H1 (cell line): ENCODE measurements at regions not wholly inside any gene's neighbourhood (a gene's known extent, or its start where the extent isn't known, plus 50 kb on each side); places are given as distances from the start of the nearest gene placed in this dataset.
A peak's percentile ranks its signal among the peaks of the same experiment; 100 is the strongest.

ENCODE experiments used
- CTCF ChIA-PET: fragments of 300-600 bp; sonication (Branson Sonifier 250); formaldehyde crosslinking; loops from one replicate; lab custom pipeline; 2021; ENCODE audit not compliant: partially characterized antibody; lab: Charles Lee
- POLR2A ChIA-PET: fragments of 300-600 bp; sonication (Branson Sonifier 250); formaldehyde crosslinking; loops from one replicate; lab custom pipeline; 2021; ENCODE audit warnings: inconsistent platforms; ENCODE audit not compliant: partially characterized antibody; lab: Charles Lee
- DNase-seq, 2 experiments: peaks; one replicate each; pipeline versions ENCODE4 v3.0.0 to v3.0.0-alpha.2; 2010 to 2022; ENCODE audit warnings: low spot score in 2 of 2, low read depth in 1 of 2, mixed read lengths in 1 of 2
- FAIRE-seq: peaks from 2 replicates; lab custom pipeline; 2011; peaks lifted over from hg19 to GRCh38; lab: Jason Lieb, UNC
- H2AFZ ChIP-seq: 2 replicates; pipeline ENCODE4 v1.8.1; 2012; ENCODE audit warnings: low read length, inconsistent platforms
- H2AK5ac ChIP-seq: 2 replicates; pipeline ENCODE4 v1.6.1; 2013; ENCODE audit warnings: low read depth, low read length
- H2BK120ac ChIP-seq: replicated peaks from 2 replicates; pipeline ENCODE3; 2013; ENCODE audit warnings: low read depth, low read length, inconsistent platforms
- H2BK12ac ChIP-seq: 2 replicates; pipeline ENCODE4 v1.6.1; 2013; ENCODE audit warnings: low read depth, low read length
- H2BK15ac ChIP-seq: 2 replicates; pipeline ENCODE4 v1.6.1; 2013; ENCODE audit warnings: low read length
- H2BK20ac ChIP-seq: 2 replicates; pipeline ENCODE4 v1.6.1; 2013; ENCODE audit warnings: low read length
- H2BK5ac ChIP-seq: 2 replicates; pipeline ENCODE4 v1.6.1; 2013; ENCODE audit warnings: low read depth, low read length
- H3K14ac ChIP-seq: 2 replicates; pipeline ENCODE4 v1.6.1; 2013; ENCODE audit warnings: inconsistent platforms; ENCODE audit not compliant: insufficient read length
- H3K18ac ChIP-seq: 2 replicates; pipeline ENCODE4 v1.6.1; 2013; ENCODE audit warnings: low read length; ENCODE audit errors: extremely low read depth
- H3K23ac ChIP-seq: 2 replicates; pipeline ENCODE4 v1.6.1; 2013; ENCODE audit warnings: inconsistent platforms; ENCODE audit not compliant: insufficient read length
- H3K23me2 ChIP-seq: 2 replicates; pipeline ENCODE4 v1.6.1; 2013; ENCODE audit warnings: low read depth, low read length
- H3K27ac ChIP-seq: 2 replicates; pipeline ENCODE4 v1.6.1; 2011; ENCODE audit warnings: low read depth, low read length, inconsistent platforms
- H3K27me3 ChIP-seq, 4 experiments: replicated peaks in 1 of 4; 1 replicate in 1 of 4; 2 replicates in 3 of 4; pipeline versions ENCODE4 v1.6.1 to v1.8.1; 2011 to 2013; ENCODE audit warnings: low read length in 3 of 4, mild to moderate bottlenecking in 3 of 4, inconsistent platforms in 2 of 4, mixed read lengths in 2 of 4, moderate library complexity in 1 of 4; ENCODE audit not compliant: control insufficient read depth in 3 of 4, insufficient read depth in 3 of 4; ENCODE audit errors: extremely low read depth in 1 of 4
- H3K36me3 ChIP-seq, 4 experiments: 2 replicates each; pipeline versions ENCODE4 v1.6.1 to v1.8.1; 2011 to 2013; ENCODE audit warnings: mild to moderate bottlenecking in 4 of 4, low read length in 3 of 4, moderate library complexity in 2 of 4, control low read depth in 1 of 4, inconsistent platforms in 1 of 4; ENCODE audit not compliant: insufficient read depth in 4 of 4, control insufficient read depth in 2 of 4
- H3K4ac ChIP-seq: replicated peaks from 2 replicates; pipeline ENCODE3; 2013; ENCODE audit warnings: low read length, low read depth, mixed read lengths, inconsistent platforms; ENCODE audit not compliant: insufficient read length
- H3K4me1 ChIP-seq, 4 experiments: replicated peaks in 1 of 4; 1 replicate in 1 of 4; 2 replicates in 3 of 4; pipeline versions ENCODE4 v1.6.1 to v1.8.1; 2011 to 2013; ENCODE audit warnings: low read length in 3 of 4, inconsistent platforms in 2 of 4, mixed read lengths in 1 of 4; ENCODE audit not compliant: insufficient read depth in 4 of 4, control insufficient read depth in 3 of 4
- H3K4me2 ChIP-seq, 2 experiments: 2 replicates each; pipeline versions ENCODE4 v1.6.1 to v1.8.1; 2011 to 2013; ENCODE audit warnings: low read depth in 2 of 2, low read length in 2 of 2, control low read depth in 1 of 2, inconsistent platforms in 1 of 2, mild to moderate bottlenecking in 1 of 2; ENCODE audit not compliant: insufficient read depth in 1 of 2
- H3K4me3 ChIP-seq, 4 experiments: fragments of 200-600, 300-600 bp in 1 of 4; sonication (generic), shearing (Covaris generic), sonication (Bioruptor Twin) in 1 of 4; 2 replicates each; pipeline versions ENCODE4 v1.5.1 to v1.8.1; 2011 to 2016; ENCODE audit warnings: low read length in 4 of 4, low read depth in 3 of 4, control low read depth in 2 of 4, inconsistent platforms in 2 of 4, mild to moderate bottlenecking in 2 of 4, mixed read lengths in 1 of 4, moderate library complexity in 1 of 4; ENCODE audit not compliant: insufficient read depth in 2 of 4; ENCODE audit errors: extremely low read depth in 1 of 4
- H3K56ac ChIP-seq: replicated peaks from 2 replicates; pipeline ENCODE3; 2013; ENCODE audit warnings: low read depth, mild to moderate bottlenecking, mixed read lengths, low read length, inconsistent platforms; ENCODE audit not compliant: insufficient read length
- H3K79me1 ChIP-seq: 2 replicates; pipeline ENCODE4 v1.6.1; 2013; ENCODE audit warnings: low read depth, low read length, control low read depth
- H3K79me2 ChIP-seq, 2 experiments: 2 replicates each; pipeline versions ENCODE4 v1.6.1 to v1.8.1; 2012 to 2013; ENCODE audit warnings: low read length in 2 of 2, mild to moderate bottlenecking in 2 of 2, inconsistent platforms in 1 of 2; ENCODE audit not compliant: insufficient read depth in 2 of 2, control insufficient read depth in 1 of 2
- H3K9ac ChIP-seq, 4 experiments: replicated peaks in 1 of 4; 1 replicate in 1 of 4; 2 replicates in 3 of 4; pipeline versions ENCODE4 v1.6.1 to v1.8.1; 2011 to 2013; ENCODE audit warnings: low read depth in 3 of 4, low read length in 3 of 4, control low read depth in 2 of 4, mild to moderate bottlenecking in 2 of 4, moderate library complexity in 2 of 4, inconsistent platforms in 1 of 4; ENCODE audit errors: extremely low read depth in 1 of 4
- H3K9me3 ChIP-seq, 2 experiments: 2 replicates each; pipeline versions ENCODE4 v1.6.1 to v1.8.1; 2012 to 2013; ENCODE audit warnings: mild to moderate bottlenecking in 2 of 2, moderate library complexity in 2 of 2, control low read depth in 1 of 2, inconsistent platforms in 1 of 2, low read depth in 1 of 2, low read length in 1 of 2, mixed read lengths in 1 of 2; ENCODE audit not compliant: insufficient read depth in 2 of 2
- H4K20me1 ChIP-seq, 2 experiments: replicated peaks in 1 of 2; 2 replicates each; pipeline versions ENCODE3 to v1.8.1; 2011 to 2013; ENCODE audit warnings: inconsistent platforms in 2 of 2, low read length in 2 of 2, mild to moderate bottlenecking in 1 of 2; ENCODE audit not compliant: insufficient read depth in 2 of 2, control insufficient read depth in 1 of 2
- H4K5ac ChIP-seq: 2 replicates; pipeline ENCODE4 v1.6.1; 2013; ENCODE audit warnings: low read length, low read depth, mixed read lengths, inconsistent platforms; ENCODE audit not compliant: insufficient read length
- H4K8ac ChIP-seq: 2 replicates; pipeline ENCODE4 v1.8.0; 2013; ENCODE audit warnings: mild to moderate bottlenecking, moderate library complexity, low read length, inconsistent platforms; ENCODE audit not compliant: insufficient read depth; ENCODE audit errors: extremely low read depth
- H4K91ac ChIP-seq: replicated peaks from 2 replicates; pipeline ENCODE3; 2013; ENCODE audit warnings: low read length, mixed read lengths, inconsistent platforms; ENCODE audit not compliant: insufficient read length
- ASH2L ChIP-seq: fragments of 200-600, 300-600 bp; sonication (generic); IDR thresholded peaks from one replicate; pipeline ENCODE4 v1.7.1; 2017; ENCODE audit warnings: low read length
- ATF2 ChIP-seq: IDR thresholded peaks from 2 replicates; pipeline ENCODE4 v1.6.1; 2012; ENCODE audit warnings: low read length, inconsistent platforms
- BCL11A ChIP-seq, 2 experiments: IDR thresholded peaks; one replicate each; pipeline ENCODE4 v1.6.1; 2011; ENCODE audit warnings: low read depth in 2 of 2, low read length in 2 of 2, mild to moderate bottlenecking in 2 of 2
- CTCF ChIP-seq, 3 experiments: IDR thresholded peaks; 1 replicate in 2 of 3; 2 replicates in 1 of 3; pipeline versions ENCODE4 v1.5.1 to v1.6.1; 2011; ENCODE audit warnings: low read length in 3 of 3, mild to moderate bottlenecking in 3 of 3, inconsistent platforms in 2 of 3, low read depth in 1 of 3, moderate library complexity in 1 of 3; ENCODE audit not compliant: insufficient read depth in 1 of 3; ENCODE audit errors: control extremely low read depth in 1 of 3
- EGR1 ChIP-seq: IDR thresholded peaks from 2 replicates; pipeline ENCODE4 v1.6.1; 2011; ENCODE audit warnings: low read depth, low read length, borderline replicate concordance
- EP300 ChIP-seq, 2 experiments: IDR thresholded peaks; 1 replicate in 1 of 2; 2 replicates in 1 of 2; pipeline ENCODE4 v1.6.1; 2011 to 2012; ENCODE audit warnings: low read depth in 2 of 2, low read length in 2 of 2, mild to moderate bottlenecking in 2 of 2, borderline replicate concordance in 1 of 2, inconsistent platforms in 1 of 2, moderate library complexity in 1 of 2
- GTF2F1 ChIP-seq: IDR thresholded peaks from 2 replicates; pipeline ENCODE4 v1.6.1; 2012; ENCODE audit warnings: low read depth, low read length, improper control_type of control experiment, borderline replicate concordance
- JUN ChIP-seq: IDR thresholded peaks from 2 replicates; pipeline ENCODE4 v1.6.1; 2011; ENCODE audit warnings: low read depth, mild to moderate bottlenecking, improper control_type of control experiment, low read length
- SIRT6 ChIP-seq: IDR thresholded peaks from one replicate; pipeline ENCODE4 v1.7.1; 2012; ENCODE audit warnings: low read length, inconsistent platforms
- TCF12 ChIP-seq: IDR thresholded peaks from 2 replicates; pipeline ENCODE4 v1.6.1; 2011; ENCODE audit warnings: low read depth, mild to moderate bottlenecking, low read length
- YY1 ChIP-seq: IDR thresholded peaks from 2 replicates; pipeline ENCODE4 v1.6.1; 2011; ENCODE audit warnings: low read depth, mild to moderate bottlenecking, low read length
- WGBS, 2 experiments: shearing (Covaris generic) in 1 of 2; methylation state at CpG; one replicate each; pipeline versions ENCODE4 v1.1.6 to v1.1.7; 2013 to 2015; ENCODE audit warnings: low lambda C conversion rate in 2 of 2, mixed read lengths in 2 of 2, inconsistent platforms in 1 of 2, low coverage in 1 of 2, missing lambda C conversion rate in 1 of 2; ENCODE audit not compliant: insufficient replicate concordance in 2 of 2, insufficient coverage in 1 of 2, insufficient read length in 1 of 2; ENCODE audit errors: extremely low coverage in 1 of 2, missing lambda C conversion rate in 1 of 2; 5-methylcytosine and 5-hydroxymethylcytosine counted together

GRCh38 chr2:128466776-128467175 lies 148.1 kb upstream of the HS6ST1 start:
- Histone ChIP-seq H3K4me3 (no peak overlapping the region), H2BK20ac (no peak overlapping the region), H2BK12ac (no peak overlapping the region), H2BK15ac (no peak overlapping the region), H2AK5ac (no peak overlapping the region), H4K8ac (no peak overlapping the region), H3K79me1 (no peaks in the 10 kb centered on the region), H4K91ac (no peak overlapping the region), H3K36me3 (no peaks in the 10 kb centered on the region), H3K18ac (no peak overlapping the region), H3K4me2 (no peak overlapping the region), H3K4me1 (no peaks in the 10 kb centered on the region), H3K9ac (no peak overlapping the region), H3K27ac (no peak overlapping the region), H3K23me2 (no peaks in the 10 kb centered on the region), H4K20me1 (no peaks in the 10 kb centered on the region), H3K9me3 (peaks cover 22 to 23% of the 10 kb centered on the region in 2 experiments), H4K5ac (no peak overlapping the region), H2BK120ac (no peak overlapping the region), H3K56ac (no peak overlapping the region), H3K4ac (no peak overlapping the region), H2AFZ (no peak overlapping the region), H3K14ac (no peak overlapping the region), H2BK5ac (no peak overlapping the region), H3K79me2 (no peaks in the 10 kb centered on the region), H3K23ac (no peak overlapping the region), H3K27me3 (no peaks in the 10 kb centered on the region)
- ChIA-PET CTCF (interaction anchor here (0.8 to 1.1 kb wide), 3 partner anchors 15 to 143 kb away, joined by 3 read pairs; no protein-coding TSS in a partner anchor), POLR2A (no interaction called here)
- WGBS, 2 experiments, result 80% methylated on average over 2 of the region's 2 CpGs; no CpG with 5 or more reads in 1 of the 2 experiments
- DNase-seq (peak in 1 of 2 experiments; percentile 28), FAIRE-seq (no peak)
- TF ChIP-seq SIRT6, result no peak
- no peak for TF ChIP-seq TCF12
- TF ChIP-seq BCL11A (IDR thresholded peaks at IDR 0.05; ENCODE audit: low read depth in 2 of 2, low read length in 2 of 2), result no peak
- no peak for TF ChIP-seq CTCF (IDR thresholded peaks at IDR 0.05; ENCODE audit: control extremely low read depth in 1 of 3, insufficient read depth in 1 of 3, low read depth in 1 of 3, low read length in 3 of 3)
- TF ChIP-seq ASH2L, result no peak
- no peak for TF ChIP-seq YY1
- TF ChIP-seq EGR1, result no peak
- no peak for TF ChIP-seq ATF2
- TF ChIP-seq GTF2F1, result no peak
- TF ChIP-seq EP300 (IDR thresholded peaks at IDR 0.05; ENCODE audit: borderline replicate concordance in 1 of 2, low read depth in 2 of 2, low read length in 2 of 2), result no peak
- no peak for TF ChIP-seq JUN
